SK-N-SH (cell line): ENCODE measurements at regions not wholly inside any gene's neighbourhood (a gene's known extent, or its start where the extent isn't known, plus 50 kb on each side); places are given as distances from the start of the nearest gene placed in this dataset.

Experiments used
- CHD2 ChIP-seq: fragments of 150-350 bp; IDR thresholded peaks from 2 replicates; pipeline ENCODE4 v1.6.1; 2018; ENCODE audit warnings: low read length; ENCODE audit not compliant: partially characterized antibody
- CTCF ChIP-seq: fragments of 200-600 bp; sonication (generic); IDR thresholded peaks from 2 replicates; pipeline ENCODE4 v1.6.1; 2017; ENCODE audit warnings: antibody characterized with exemption, mild to moderate bottlenecking, moderate library complexity
- PBX3 ChIP-seq: IDR thresholded peaks from 2 replicates; pipeline ENCODE4; 2012
- POLR2AphosphoS5 ChIP-seq: IDR thresholded peaks from 2 replicates; pipeline ENCODE4 v1.6.1; 2012; ENCODE audit warnings: low read depth, low read length
- REST ChIP-seq: IDR thresholded peaks from 2 replicates; pipeline ENCODE4 v1.6.1; 2012; ENCODE audit warnings: mild to moderate bottlenecking, low read depth, low read length, moderate library complexity
- RFX5 ChIP-seq: IDR thresholded peaks from 2 replicates; pipeline ENCODE4 v1.6.1; 2012; ENCODE audit warnings: mild to moderate bottlenecking, improper control_type of control experiment, low read length
- USF2 ChIP-seq: fragments of 150-350 bp; IDR thresholded peaks from 2 replicates; pipeline ENCODE4 v1.6.1; 2017; ENCODE audit warnings: antibody characterized with exemption, low read length, low read depth, borderline replicate concordance
- YY1 ChIP-seq: IDR thresholded peaks from 2 replicates; pipeline ENCODE4 v1.4.0; 2012; ENCODE audit warnings: low read depth, mild to moderate bottlenecking

GRCh38 chr11:71075871-71076420 is 176.4 kb downstream of the SHANK2 start:
- no peak for TF ChIP-seq REST
- no peak for TF ChIP-seq CTCF
- no peak for TF ChIP-seq POLR2AphosphoS5
- TF ChIP-seq CHD2 = no peak
- no peak for TF ChIP-seq YY1
- no peak for TF ChIP-seq USF2
- no peak for TF ChIP-seq RFX5
- TF ChIP-seq PBX3 = no peak
